Activated CD4-positive, CD25-positive, alpha-beta regulatory T cell (primary cell): ENCODE measurements at regions not wholly inside any gene's neighbourhood (a gene's known extent, or its start where the extent isn't known, plus 50 kb on each side); places are given as distances from the start of the nearest gene placed in this dataset.

Experiments
- DNase-seq, 4 experiments: peaks; one replicate each; lab custom pipeline; 2025; lab: John Stamatoyannopoulos, UW

DNA sequence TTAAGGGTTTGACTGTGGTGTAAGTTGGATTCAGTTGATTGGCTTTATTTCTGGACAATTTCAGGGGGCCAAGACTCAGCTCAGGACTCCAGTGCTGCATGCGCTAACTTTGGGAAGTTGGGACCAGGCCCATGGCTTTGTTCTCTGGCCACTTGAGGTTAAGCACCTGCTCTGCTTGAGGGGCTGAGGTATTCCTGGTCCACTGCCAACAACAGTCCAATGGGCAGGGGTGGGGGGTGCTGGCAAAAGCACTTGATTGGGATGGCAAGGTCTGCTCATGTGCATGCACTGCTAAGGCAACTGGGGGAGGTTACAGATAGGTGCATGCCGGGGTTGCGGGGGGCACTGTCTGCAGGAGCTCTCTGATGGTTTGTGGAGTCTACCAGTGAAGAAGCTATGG lies 52.6 kb upstream of the ASB17 start:
- no peak for DNase-seq

DNA sequence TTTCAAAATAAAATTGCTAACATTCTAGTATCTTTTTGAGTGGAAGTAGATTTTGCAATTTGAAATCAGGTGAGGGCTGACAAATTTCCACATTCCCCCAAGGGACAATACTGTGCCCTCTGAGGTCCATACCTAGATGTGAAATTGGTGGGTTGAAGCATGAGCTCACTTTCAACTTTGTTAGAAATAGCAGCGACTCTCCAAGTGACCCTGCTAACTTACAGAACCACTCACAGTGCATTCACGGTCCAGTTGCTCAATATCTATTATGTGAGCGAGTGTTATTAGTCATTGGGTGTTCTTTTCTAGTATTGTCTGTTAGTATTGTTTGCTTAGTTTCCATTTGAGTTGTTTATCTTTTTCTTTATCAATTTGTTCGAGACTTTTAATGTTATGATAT lies 53.6 kb upstream of the ASB17 start:
- DNase-seq: no peak

DNA sequence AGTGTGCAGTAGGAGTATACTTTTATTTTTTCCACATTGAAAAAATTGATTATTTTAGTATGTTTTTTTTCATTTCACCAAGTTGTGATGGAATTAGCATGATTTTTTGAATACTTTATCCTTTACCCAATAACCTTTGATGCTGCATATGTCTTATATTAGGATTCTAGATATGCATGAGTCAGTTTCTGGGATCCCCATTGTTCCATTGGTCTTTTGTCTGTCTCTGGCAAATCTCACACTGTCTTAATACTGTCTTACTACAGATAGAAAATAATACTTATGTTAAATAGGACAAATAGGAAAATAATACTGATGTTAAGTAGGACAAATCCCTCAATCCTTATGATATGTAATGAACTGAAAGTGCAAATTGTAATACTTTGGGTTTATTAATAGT lies 54.3 kb upstream of the ASB17 start:
- no peak for DNase-seq

DNA sequence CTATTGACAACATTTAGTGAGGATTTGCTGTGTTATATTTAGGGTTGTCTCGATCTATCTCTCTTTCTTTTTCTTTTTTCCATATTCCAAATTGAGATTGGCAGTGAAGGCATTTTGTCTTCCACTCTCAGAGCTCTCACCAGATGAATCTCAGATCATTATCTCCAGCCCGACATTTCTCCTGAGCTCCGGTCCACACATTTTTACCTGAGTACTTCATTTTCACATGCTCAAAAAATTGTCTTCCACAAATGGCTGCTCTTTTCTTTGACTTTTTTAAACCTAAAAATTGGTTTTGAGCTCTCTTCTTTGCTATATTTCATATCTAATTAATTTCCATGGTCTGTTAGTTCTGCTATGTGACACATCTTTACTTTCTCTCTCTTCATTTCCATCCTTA lies 56.9 kb upstream of the ASB17 start:
- DNase-seq: no peak

DNA sequence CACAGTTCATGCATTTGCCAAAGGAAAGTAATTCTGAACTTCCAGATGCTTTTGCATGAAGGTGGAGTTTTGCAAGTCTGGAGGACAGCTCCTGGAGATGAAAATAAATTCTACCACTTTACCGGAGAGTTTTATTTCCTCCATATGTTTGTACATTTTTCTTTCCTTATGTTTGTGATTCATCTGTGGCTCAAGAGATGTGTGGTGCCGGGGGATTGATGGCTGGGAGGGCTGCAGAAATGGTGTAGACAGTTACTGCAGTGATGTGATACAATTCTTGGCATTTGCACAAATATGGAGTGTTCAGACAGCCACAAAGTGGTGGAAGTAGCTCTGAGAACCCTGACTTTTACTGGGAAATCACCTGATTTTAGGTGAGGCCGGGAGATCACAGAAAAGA lies 58.5 kb upstream of the ASB17 start:
- no peak for DNase-seq

DNA sequence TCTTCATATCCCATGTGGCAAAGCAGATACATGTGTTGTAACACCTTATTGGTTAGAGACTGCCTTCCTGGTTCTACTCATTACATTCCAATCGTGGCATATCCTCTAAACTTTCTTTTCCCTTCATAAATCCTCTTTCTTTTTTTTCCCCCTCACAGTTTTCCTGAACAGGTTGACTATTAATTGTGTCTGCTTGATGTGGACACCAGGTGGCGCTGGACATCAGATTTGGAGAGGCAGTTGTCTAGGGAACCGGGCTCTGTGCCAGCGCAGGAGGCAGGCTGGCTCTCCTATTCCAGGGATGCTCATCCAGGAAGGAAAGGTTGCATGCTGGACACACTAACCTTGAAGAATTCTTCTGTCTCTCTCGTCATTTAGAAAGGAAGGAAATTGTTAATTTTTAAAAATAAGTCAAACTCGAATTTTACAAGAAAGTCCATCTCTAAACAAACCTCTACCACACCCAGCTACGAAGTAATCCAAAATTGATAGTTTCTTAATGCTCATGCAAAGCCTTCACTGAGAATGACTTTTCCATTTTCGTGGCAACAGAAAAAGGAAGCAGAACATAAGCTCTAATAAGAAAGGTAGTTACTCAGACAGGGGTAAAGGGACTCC lies 59.4 kb upstream of the ASB17 start:
- peak; percentile 14 to 58 (median 36) for DNase-seq

DNA sequence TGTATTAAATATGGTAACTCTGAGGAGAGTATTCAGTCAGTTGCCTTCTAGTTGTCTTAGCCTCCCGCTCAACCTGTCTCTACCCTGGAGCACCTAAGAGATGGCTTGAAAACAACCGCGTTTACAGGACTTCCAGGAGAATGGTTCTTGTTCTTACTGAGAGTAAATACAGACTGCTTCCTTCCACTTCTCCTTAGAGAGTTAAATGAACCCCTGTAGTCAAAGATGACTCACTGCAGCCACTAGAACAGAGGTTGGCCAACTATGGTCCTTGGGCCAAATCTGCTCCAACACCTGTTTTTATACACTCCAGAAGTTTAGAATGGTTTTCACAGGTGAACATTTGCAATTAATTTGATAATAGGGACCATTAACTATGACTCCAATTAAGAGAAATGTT lies 60.1 kb upstream of the ASB17 start:
- DNase-seq: no peak

DNA sequence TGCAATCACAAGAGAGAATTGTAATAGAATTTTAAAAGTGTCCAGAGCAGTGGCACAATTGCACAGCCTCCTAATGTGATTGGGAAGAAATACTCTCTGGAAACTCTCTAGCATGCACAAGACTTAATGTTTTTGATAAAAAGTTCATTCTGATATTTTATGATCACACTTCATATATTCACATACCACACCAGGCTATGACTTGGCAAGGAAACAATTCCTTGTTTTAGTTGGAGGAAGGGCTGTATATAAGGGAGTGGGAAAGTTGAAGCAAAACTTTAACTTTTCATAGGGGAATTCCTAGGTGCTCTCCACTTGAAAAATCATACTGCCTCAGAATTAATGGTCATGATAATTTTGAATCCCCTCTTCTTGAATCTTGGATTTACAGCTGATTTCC lies 61.5 kb upstream of the ASB17 start:
- no peak for DNase-seq

DNA sequence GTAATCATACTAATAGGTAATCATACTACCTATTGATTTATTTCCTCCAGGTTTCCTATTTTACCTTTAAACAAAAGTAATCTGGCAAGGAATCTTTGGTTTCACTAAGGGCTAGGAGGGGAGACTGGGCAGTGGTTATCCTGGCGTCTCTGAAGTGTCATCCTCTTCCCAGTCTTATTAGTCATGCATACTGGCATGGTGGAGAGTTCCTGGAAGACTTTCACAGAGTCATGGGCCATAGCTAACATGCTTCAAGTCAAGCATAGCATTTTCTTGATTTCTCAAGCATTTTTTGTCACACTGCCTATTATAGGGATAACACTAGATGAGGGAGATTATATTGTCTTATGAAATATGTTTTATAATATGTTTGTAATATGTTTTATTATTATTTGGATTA lies 64.0 kb upstream of the ASB17 start:
- DNase-seq: no peak

DNA sequence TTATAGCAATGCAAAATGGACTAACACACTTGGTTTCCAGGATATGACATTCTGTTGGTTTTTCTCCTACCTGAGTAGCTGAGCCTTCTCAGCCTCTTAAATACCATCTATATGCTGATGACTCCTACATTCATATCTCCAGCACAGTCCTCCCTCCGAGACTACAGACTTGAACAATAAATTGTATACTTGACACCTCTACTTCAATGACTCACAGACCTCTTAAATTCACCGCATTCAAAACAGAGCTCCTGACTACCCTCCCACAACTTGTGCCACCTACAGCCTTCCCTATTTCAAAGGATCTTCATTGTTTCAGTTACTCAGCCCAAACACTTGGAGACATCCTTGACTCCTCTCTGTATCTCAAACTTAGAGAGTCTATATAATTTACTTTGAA lies 66.8 kb upstream of the ASB17 start:
- no peak for DNase-seq

DNA sequence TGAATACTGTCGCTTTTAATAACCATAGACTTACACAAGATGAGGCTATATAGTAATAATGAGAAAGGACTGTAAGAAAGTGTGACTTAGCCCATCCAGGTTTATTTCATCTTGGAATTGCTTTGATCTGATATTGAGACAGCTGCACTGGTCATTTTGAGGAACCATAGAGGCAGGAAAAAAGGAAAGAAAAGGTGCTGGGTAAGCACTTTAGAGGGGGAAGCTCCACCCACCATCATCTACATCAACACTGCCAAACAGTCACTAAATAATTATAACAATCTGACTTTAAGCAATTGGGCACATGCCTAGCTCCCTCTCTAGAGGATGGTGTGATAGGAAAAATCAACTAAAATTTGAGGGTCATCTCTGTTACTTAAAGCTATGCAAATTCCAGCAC lies 70.6 kb upstream of the ST6GALNAC3 start:
- DNase-seq: no peak

DNA sequence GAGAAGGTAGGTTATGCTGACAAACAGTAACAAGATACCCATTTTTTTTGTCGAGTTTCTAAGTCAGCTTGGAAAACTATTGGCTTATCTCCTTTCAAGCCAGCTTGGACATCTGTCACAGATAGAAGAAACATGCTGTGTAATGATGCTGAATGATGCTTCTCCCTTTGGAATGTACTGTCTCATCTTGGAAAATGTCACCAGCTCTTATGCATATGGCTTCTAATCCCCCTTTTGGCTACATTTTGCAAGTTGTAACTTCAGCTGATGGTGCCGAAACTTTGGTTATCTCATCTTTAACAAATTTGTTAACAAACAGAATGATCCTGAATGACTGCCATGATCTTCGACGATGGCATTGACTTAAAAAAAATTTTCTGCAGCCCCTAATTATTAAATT lies 68.8 kb upstream of the ST6GALNAC3 start:
- DNase-seq: no peak

DNA sequence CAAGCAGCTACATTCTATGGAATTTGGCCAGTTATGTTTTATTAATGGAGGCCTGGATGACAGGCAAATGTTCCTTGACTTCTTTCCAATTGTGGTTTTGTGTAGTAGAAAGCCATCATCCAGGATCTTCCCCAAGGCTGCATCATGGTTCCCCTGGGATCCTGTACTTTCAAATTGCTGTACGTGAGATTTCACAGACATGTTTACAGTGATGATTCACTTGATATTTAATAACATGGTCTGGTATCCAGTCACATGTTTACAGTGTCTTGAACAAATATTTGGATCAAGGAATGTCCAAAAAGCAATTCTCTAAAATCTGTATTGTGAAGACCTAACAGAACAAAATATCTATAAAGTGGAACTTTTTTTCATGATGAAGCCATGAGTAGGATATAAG lies 68.3 kb upstream of the ST6GALNAC3 start:
- no peak for DNase-seq

DNA sequence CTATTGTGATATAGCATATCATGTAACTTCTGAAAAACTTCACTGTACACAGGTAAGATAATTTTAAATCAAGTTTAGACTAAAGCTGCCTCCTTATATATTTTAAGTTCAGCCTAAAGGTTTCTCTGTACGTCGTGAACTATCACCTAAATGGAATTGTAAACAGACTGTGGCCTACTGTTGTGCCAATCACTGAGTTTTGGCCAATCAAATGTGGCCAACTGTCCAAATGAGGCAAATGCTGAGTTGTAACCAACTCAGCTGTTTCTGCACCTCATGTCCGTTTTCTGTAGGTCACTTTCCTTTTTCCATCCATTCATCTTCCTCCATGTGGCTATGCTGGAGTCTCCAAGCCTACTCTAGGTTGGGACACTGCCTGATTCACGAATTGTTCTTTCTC lies 63.7 kb upstream of the ST6GALNAC3 start:
- no peak for DNase-seq

DNA sequence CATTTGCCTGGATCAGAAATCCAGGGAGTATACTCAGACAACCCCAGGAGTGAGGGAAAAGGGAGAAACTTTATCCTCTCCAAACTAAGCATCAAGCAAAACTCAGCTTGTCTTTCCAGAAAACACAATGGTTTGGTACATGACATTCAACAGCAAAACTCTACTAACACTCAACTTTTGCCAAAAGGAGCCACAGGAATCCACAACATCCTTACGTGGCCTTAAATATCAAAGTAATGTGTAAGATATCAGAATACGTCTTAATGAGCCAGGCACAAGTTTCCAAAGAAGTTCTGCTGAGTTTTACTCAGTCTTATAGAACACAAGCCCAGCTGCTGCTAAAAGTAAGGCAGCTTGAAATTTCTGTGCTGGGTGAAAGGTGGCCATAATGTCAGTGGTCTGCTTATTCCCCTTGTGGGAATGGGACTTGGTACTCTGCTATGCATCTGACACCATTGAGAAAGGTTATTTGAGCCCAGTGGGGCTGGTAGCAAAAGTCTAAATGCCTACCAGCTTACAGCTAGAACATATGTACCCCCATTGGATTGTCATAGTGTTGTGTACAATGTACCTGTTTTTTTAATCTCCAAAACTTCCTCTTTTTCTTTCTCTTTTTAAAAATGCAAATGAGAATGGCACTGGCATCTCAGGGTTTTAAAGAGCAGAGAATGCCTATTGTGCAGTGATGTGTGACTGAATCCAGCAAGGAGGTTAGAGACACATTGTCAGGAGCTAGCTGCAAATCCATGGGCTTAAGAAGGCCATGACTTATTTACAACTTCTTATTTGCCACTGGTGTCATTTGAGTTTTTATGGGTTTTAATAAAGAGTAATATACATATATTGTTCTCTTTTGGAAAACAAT lies 62.0 kb upstream of the ST6GALNAC3 start:
- no peak for DNase-seq

DNA sequence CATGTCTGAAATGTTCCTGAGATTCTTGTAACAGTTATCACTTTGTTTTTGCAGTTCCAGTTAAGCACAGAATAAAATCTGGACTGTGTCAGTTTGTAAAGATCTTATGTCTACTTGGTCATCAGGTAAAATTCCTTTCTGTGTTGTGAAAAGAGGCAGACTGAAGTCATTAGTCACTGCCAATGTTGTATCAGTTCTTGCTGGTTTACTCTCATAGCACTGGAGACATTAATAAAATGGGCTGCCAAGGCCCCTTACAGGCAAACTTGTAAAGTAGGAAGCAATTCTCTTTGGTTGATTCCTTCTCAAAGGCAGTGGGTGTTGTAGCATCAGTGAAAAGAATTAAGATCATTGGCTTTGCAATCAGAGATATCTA lies 61.4 kb upstream of the ST6GALNAC3 start:
- DNase-seq: no peak

DNA sequence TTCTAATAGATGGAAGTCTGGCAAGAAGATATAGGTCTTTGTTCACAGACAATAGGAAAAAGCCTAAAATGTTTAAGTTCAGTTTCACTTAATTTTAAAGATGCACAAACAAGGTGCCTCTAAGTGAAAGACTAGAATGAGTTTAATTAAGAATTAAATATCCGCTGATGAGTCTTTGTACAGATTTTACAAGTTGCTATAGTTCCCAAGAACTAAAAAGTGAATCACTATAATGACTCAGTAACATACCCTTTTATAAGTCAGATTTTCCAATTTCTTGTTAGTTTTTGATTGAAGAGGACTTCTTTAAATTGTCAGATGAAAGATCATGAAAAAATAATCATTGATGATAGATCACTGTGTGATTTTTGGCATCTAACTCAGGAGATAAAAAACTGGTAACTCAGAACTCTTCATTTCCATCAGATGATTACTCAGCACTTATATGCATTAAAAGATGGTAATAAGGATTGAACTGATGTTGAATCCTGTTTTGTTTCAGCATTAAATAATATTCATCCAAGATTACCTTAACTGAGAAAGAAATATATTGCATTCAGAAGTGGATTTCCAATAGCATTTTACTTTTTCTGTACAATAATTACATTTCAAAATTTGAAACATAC lies 59.0 kb upstream of the ST6GALNAC3 start:
- no peak for DNase-seq

DNA sequence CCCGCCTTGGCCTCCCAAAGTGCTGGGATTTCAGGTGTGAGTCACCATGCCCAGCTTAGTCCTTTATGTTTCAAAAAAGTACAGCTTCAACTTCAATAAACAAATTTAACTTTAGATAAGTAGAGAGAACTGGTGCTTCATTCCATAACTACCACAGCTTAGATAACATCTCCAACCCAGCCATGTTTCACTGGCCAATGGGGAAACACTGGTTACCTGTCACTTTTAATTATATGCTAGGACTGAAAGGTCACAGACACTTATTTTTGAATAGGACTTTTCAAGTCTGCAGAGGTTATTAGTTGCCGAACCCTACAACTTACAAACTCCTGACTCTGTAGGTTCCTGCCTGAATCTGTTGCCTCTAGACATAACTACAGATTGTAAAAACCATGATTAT lies 56.5 kb upstream of the ST6GALNAC3 start:
- no peak for DNase-seq

DNA sequence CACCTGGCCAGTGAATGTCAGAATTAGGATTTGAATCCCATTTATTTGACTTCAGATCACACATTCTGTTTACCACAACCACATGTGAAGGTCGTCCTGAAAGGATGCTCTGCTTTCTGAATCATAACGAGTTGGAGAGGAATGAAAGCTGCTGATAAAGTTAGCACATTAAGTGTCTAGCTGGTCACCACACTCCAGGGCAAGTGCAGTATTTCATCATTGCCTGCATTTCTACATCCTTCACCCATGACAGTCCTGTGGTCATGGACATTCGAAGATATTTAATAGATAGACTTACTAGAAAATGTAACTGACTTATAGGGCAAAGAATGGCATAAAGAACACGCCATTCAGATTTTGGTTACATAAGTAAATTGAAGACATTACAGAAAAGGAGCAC lies 52.7 kb upstream of the ST6GALNAC3 start:
- no peak for DNase-seq

DNA sequence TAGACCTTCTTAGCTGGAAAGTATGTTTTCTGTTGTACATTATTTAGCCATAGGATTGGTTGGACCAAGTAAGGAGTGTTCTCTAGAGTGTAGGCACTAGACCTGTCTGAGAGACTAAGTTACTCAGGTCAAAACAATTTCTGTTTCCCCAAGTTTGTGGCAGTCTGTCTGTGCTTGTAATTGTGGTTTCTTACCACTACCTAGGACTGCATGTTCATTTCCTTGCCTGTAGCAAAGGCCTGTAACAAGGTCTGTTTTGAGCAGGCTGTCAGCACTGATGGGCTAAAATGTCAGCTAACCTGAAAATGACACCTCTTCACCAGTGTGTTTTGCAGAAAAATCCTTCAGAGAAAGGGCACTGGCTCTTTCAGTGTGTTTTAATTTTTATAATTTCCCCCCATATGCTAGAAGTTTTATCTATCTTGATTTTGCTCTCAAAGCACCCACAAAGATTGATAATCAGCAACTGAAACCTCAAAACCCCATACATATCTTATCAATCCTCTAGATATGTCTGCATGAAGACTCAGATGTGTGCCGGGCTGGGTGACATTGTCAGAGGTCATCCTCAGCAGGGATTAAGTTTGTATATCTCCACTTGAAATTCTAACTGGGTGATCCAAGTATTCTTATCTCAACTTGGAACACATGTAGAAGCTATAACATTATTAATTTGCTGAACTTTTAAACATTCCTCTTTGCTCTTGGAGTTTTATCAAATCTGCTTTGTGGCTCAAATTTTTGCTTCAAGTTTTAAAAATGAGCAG lies 50.7 kb upstream of the ST6GALNAC3 start:
- DNase-seq: no peak
